SK-N-MC (cell line): ENCODE measurements at regions not wholly inside any gene's neighbourhood (a gene's known extent, or its start where the extent isn't known, plus 50 kb on each side); places are given as distances from the start of the nearest gene placed in this dataset.

Source experiments
- EZH2 ChIP-seq: fragments of 200-600 bp; sonication (generic); IDR thresholded peaks from one replicate; pipeline ENCODE4 v1.6.1; 2017; ENCODE audit warnings: antibody characterized with exemption
- FOXP2 ChIP-seq: optimal IDR thresholded peaks from 2 replicates; pipeline ENCODE3; 2011; ENCODE audit warnings: mild to moderate bottlenecking, moderate library complexity; ENCODE audit not compliant: insufficient read depth; ENCODE audit errors: extremely low read length, control extremely low read depth
- POLR2AphosphoS5 ChIP-seq: IDR thresholded peaks from 2 replicates; pipeline ENCODE4 v1.6.1; 2012; ENCODE audit warnings: mild to moderate bottlenecking, low read depth, low read length, borderline replicate concordance

GRCh38 chr18:65202091-65202490 lies 548.7 kb upstream of the CDH7 start:
- TF ChIP-seq POLR2AphosphoS5 (no peak), FOXP2 (no peak), EZH2 (no peak)
